H1 (cell line): ENCODE measurements at regions not wholly inside any gene's neighbourhood (a gene's known extent, or its start where the extent isn't known, plus 50 kb on each side); places are given as distances from the start of the nearest gene placed in this dataset.

ENCODE experiments used
- CTCF ChIA-PET: fragments of 300-600 bp; sonication (Branson Sonifier 250); formaldehyde crosslinking; loops from one replicate; lab custom pipeline; 2021; ENCODE audit not compliant: partially characterized antibody; lab: Charles Lee
- POLR2A ChIA-PET: fragments of 300-600 bp; sonication (Branson Sonifier 250); formaldehyde crosslinking; loops from one replicate; lab custom pipeline; 2021; ENCODE audit warnings: inconsistent platforms; ENCODE audit not compliant: partially characterized antibody; lab: Charles Lee
- DNase-seq, 2 experiments: peaks; one replicate each; pipeline versions ENCODE4 v3.0.0 to v3.0.0-alpha.2; 2010 to 2022; ENCODE audit warnings: low spot score in 2 of 2, low read depth in 1 of 2, mixed read lengths in 1 of 2
- FAIRE-seq: peaks from 2 replicates; lab custom pipeline; 2011; peaks lifted over from hg19 to GRCh38; lab: Jason Lieb, UNC
- H2AFZ ChIP-seq: 2 replicates; pipeline ENCODE4 v1.8.1; 2012; ENCODE audit warnings: low read length, inconsistent platforms
- H2AK5ac ChIP-seq: 2 replicates; pipeline ENCODE4 v1.6.1; 2013; ENCODE audit warnings: low read depth, low read length
- H2BK120ac ChIP-seq: replicated peaks from 2 replicates; pipeline ENCODE3; 2013; ENCODE audit warnings: low read depth, low read length, inconsistent platforms
- H2BK12ac ChIP-seq: 2 replicates; pipeline ENCODE4 v1.6.1; 2013; ENCODE audit warnings: low read depth, low read length
- H2BK15ac ChIP-seq: 2 replicates; pipeline ENCODE4 v1.6.1; 2013; ENCODE audit warnings: low read length
- H2BK20ac ChIP-seq: 2 replicates; pipeline ENCODE4 v1.6.1; 2013; ENCODE audit warnings: low read length
- H2BK5ac ChIP-seq: 2 replicates; pipeline ENCODE4 v1.6.1; 2013; ENCODE audit warnings: low read depth, low read length
- H3K14ac ChIP-seq: 2 replicates; pipeline ENCODE4 v1.6.1; 2013; ENCODE audit warnings: inconsistent platforms; ENCODE audit not compliant: insufficient read length
- H3K18ac ChIP-seq: 2 replicates; pipeline ENCODE4 v1.6.1; 2013; ENCODE audit warnings: low read length; ENCODE audit errors: extremely low read depth
- H3K23ac ChIP-seq: 2 replicates; pipeline ENCODE4 v1.6.1; 2013; ENCODE audit warnings: inconsistent platforms; ENCODE audit not compliant: insufficient read length
- H3K23me2 ChIP-seq: 2 replicates; pipeline ENCODE4 v1.6.1; 2013; ENCODE audit warnings: low read depth, low read length
- H3K27ac ChIP-seq: 2 replicates; pipeline ENCODE4 v1.6.1; 2011; ENCODE audit warnings: low read depth, low read length, inconsistent platforms
- H3K27me3 ChIP-seq, 4 experiments: replicated peaks in 1 of 4; 1 replicate in 1 of 4; 2 replicates in 3 of 4; pipeline versions ENCODE4 v1.6.1 to v1.8.1; 2011 to 2013; ENCODE audit warnings: low read length in 3 of 4, mild to moderate bottlenecking in 3 of 4, inconsistent platforms in 2 of 4, mixed read lengths in 2 of 4, moderate library complexity in 1 of 4; ENCODE audit not compliant: control insufficient read depth in 3 of 4, insufficient read depth in 3 of 4; ENCODE audit errors: extremely low read depth in 1 of 4
- H3K36me3 ChIP-seq, 4 experiments: 2 replicates each; pipeline versions ENCODE4 v1.6.1 to v1.8.1; 2011 to 2013; ENCODE audit warnings: mild to moderate bottlenecking in 4 of 4, low read length in 3 of 4, moderate library complexity in 2 of 4, control low read depth in 1 of 4, inconsistent platforms in 1 of 4; ENCODE audit not compliant: insufficient read depth in 4 of 4, control insufficient read depth in 2 of 4
- H3K4ac ChIP-seq: replicated peaks from 2 replicates; pipeline ENCODE3; 2013; ENCODE audit warnings: low read length, low read depth, mixed read lengths, inconsistent platforms; ENCODE audit not compliant: insufficient read length
- H3K4me1 ChIP-seq, 4 experiments: replicated peaks in 1 of 4; 1 replicate in 1 of 4; 2 replicates in 3 of 4; pipeline versions ENCODE4 v1.6.1 to v1.8.1; 2011 to 2013; ENCODE audit warnings: low read length in 3 of 4, inconsistent platforms in 2 of 4, mixed read lengths in 1 of 4; ENCODE audit not compliant: insufficient read depth in 4 of 4, control insufficient read depth in 3 of 4
- H3K4me2 ChIP-seq, 2 experiments: 2 replicates each; pipeline versions ENCODE4 v1.6.1 to v1.8.1; 2011 to 2013; ENCODE audit warnings: low read depth in 2 of 2, low read length in 2 of 2, control low read depth in 1 of 2, inconsistent platforms in 1 of 2, mild to moderate bottlenecking in 1 of 2; ENCODE audit not compliant: insufficient read depth in 1 of 2
- H3K4me3 ChIP-seq, 4 experiments: fragments of 200-600, 300-600 bp in 1 of 4; sonication (generic), shearing (Covaris generic), sonication (Bioruptor Twin) in 1 of 4; 2 replicates each; pipeline versions ENCODE4 v1.5.1 to v1.8.1; 2011 to 2016; ENCODE audit warnings: low read length in 4 of 4, low read depth in 3 of 4, control low read depth in 2 of 4, inconsistent platforms in 2 of 4, mild to moderate bottlenecking in 2 of 4, mixed read lengths in 1 of 4, moderate library complexity in 1 of 4; ENCODE audit not compliant: insufficient read depth in 2 of 4; ENCODE audit errors: extremely low read depth in 1 of 4
- H3K56ac ChIP-seq: replicated peaks from 2 replicates; pipeline ENCODE3; 2013; ENCODE audit warnings: low read depth, mild to moderate bottlenecking, mixed read lengths, low read length, inconsistent platforms; ENCODE audit not compliant: insufficient read length
- H3K79me1 ChIP-seq: 2 replicates; pipeline ENCODE4 v1.6.1; 2013; ENCODE audit warnings: low read depth, low read length, control low read depth
- H3K79me2 ChIP-seq, 2 experiments: 2 replicates each; pipeline versions ENCODE4 v1.6.1 to v1.8.1; 2012 to 2013; ENCODE audit warnings: low read length in 2 of 2, mild to moderate bottlenecking in 2 of 2, inconsistent platforms in 1 of 2; ENCODE audit not compliant: insufficient read depth in 2 of 2, control insufficient read depth in 1 of 2
- H3K9ac ChIP-seq, 4 experiments: replicated peaks in 1 of 4; 1 replicate in 1 of 4; 2 replicates in 3 of 4; pipeline versions ENCODE4 v1.6.1 to v1.8.1; 2011 to 2013; ENCODE audit warnings: low read depth in 3 of 4, low read length in 3 of 4, control low read depth in 2 of 4, mild to moderate bottlenecking in 2 of 4, moderate library complexity in 2 of 4, inconsistent platforms in 1 of 4; ENCODE audit errors: extremely low read depth in 1 of 4
- H3K9me3 ChIP-seq, 2 experiments: 2 replicates each; pipeline versions ENCODE4 v1.6.1 to v1.8.1; 2012 to 2013; ENCODE audit warnings: mild to moderate bottlenecking in 2 of 2, moderate library complexity in 2 of 2, control low read depth in 1 of 2, inconsistent platforms in 1 of 2, low read depth in 1 of 2, low read length in 1 of 2, mixed read lengths in 1 of 2; ENCODE audit not compliant: insufficient read depth in 2 of 2
- H4K20me1 ChIP-seq, 2 experiments: replicated peaks in 1 of 2; 2 replicates each; pipeline versions ENCODE3 to v1.8.1; 2011 to 2013; ENCODE audit warnings: inconsistent platforms in 2 of 2, low read length in 2 of 2, mild to moderate bottlenecking in 1 of 2; ENCODE audit not compliant: insufficient read depth in 2 of 2, control insufficient read depth in 1 of 2
- H4K5ac ChIP-seq: 2 replicates; pipeline ENCODE4 v1.6.1; 2013; ENCODE audit warnings: low read length, low read depth, mixed read lengths, inconsistent platforms; ENCODE audit not compliant: insufficient read length
- H4K8ac ChIP-seq: 2 replicates; pipeline ENCODE4 v1.8.0; 2013; ENCODE audit warnings: mild to moderate bottlenecking, moderate library complexity, low read length, inconsistent platforms; ENCODE audit not compliant: insufficient read depth; ENCODE audit errors: extremely low read depth
- H4K91ac ChIP-seq: replicated peaks from 2 replicates; pipeline ENCODE3; 2013; ENCODE audit warnings: low read length, mixed read lengths, inconsistent platforms; ENCODE audit not compliant: insufficient read length
- ATF3 ChIP-seq: IDR thresholded peaks from 2 replicates; pipeline ENCODE4 v1.6.1; 2011; ENCODE audit warnings: low read depth, mild to moderate bottlenecking, low read length; ENCODE audit not compliant: insufficient read depth
- BCL11A ChIP-seq, 2 experiments: IDR thresholded peaks; one replicate each; pipeline ENCODE4 v1.6.1; 2011; ENCODE audit warnings: low read depth in 2 of 2, low read length in 2 of 2, mild to moderate bottlenecking in 2 of 2
- SAP30 ChIP-seq: fragments of 300-600 bp; sonication (generic); IDR thresholded peaks from 2 replicates; pipeline ENCODE4 v1.7.1; 2012; ENCODE audit warnings: low read length, moderate library complexity, mild to moderate bottlenecking, inconsistent platforms; ENCODE audit not compliant: insufficient read depth, insufficient replicate concordance
- SIX5 ChIP-seq: IDR thresholded peaks from 2 replicates; pipeline ENCODE4 v1.6.1; 2011; ENCODE audit warnings: mild to moderate bottlenecking, low read depth, low read length
- SP2 ChIP-seq: IDR thresholded peaks from 2 replicates; pipeline ENCODE4 v1.6.1; 2012; ENCODE audit warnings: mild to moderate bottlenecking, low read length, inconsistent platforms
- SRF ChIP-seq: IDR thresholded peaks from 2 replicates; pipeline ENCODE4 v1.6.1; 2011; ENCODE audit warnings: mild to moderate bottlenecking, low read depth, low read length, moderate library complexity
- TAF7 ChIP-seq: optimal IDR thresholded peaks from 2 replicates; pipeline ENCODE3; 2011; ENCODE audit warnings: low read depth, mild to moderate bottlenecking, inconsistent platforms, low read length, moderate library complexity, borderline replicate concordance
- WGBS, 2 experiments: shearing (Covaris generic) in 1 of 2; methylation state at CpG; one replicate each; pipeline versions ENCODE4 v1.1.6 to v1.1.7; 2013 to 2015; ENCODE audit warnings: low lambda C conversion rate in 2 of 2, mixed read lengths in 2 of 2, inconsistent platforms in 1 of 2, low coverage in 1 of 2, missing lambda C conversion rate in 1 of 2; ENCODE audit not compliant: insufficient replicate concordance in 2 of 2, insufficient coverage in 1 of 2, insufficient read length in 1 of 2; ENCODE audit errors: extremely low coverage in 1 of 2, missing lambda C conversion rate in 1 of 2; 5-methylcytosine and 5-hydroxymethylcytosine counted together

GRCh38 chr12:40569626-40570179, 122.5 kb upstream of the CNTN1 start:
- no peak for DNase-seq
- H3K23ac ChIP-seq, result no peak overlapping the region
- no peak overlapping the region for H2AFZ ChIP-seq
- POLR2A ChIA-PET, result no interaction called here
- H3K4me1 ChIP-seq, result no peaks in the 10 kb centered on the region
- H3K4me3 ChIP-seq, result no peak overlapping the region
- H3K23me2 ChIP-seq, result no peaks in the 10 kb centered on the region
- no peak overlapping the region for H2AK5ac ChIP-seq
- CTCF ChIA-PET, result no interaction called here
- no peak overlapping the region for H4K91ac ChIP-seq
- no peaks in the 10 kb centered on the region for H3K27me3 ChIP-seq
- H3K56ac ChIP-seq, result no peak overlapping the region
- H3K14ac ChIP-seq, result no peak overlapping the region
- no peak for FAIRE-seq
- 76% methylated on average over 1 of the region's 1 CpG; no CpG with 5 or more reads in 1 of the 2 experiments for WGBS, 2 experiments
- H3K4me2 ChIP-seq, result no peak overlapping the region
- H4K8ac ChIP-seq, result no peak overlapping the region
- no peak overlapping the region for H3K27ac ChIP-seq
- no peak overlapping the region for H2BK20ac ChIP-seq
- H4K5ac ChIP-seq, result no peak overlapping the region
- H2BK15ac ChIP-seq, result no peak overlapping the region
- no peak overlapping the region for H2BK5ac ChIP-seq
- no peak overlapping the region for H2BK12ac ChIP-seq
- no peaks in the 10 kb centered on the region for H3K9me3 ChIP-seq
- H2BK120ac ChIP-seq, result no peak overlapping the region
- no peaks in the 10 kb centered on the region for H3K36me3 ChIP-seq
- no peaks in the 10 kb centered on the region for H3K79me2 ChIP-seq
- H3K4ac ChIP-seq, result no peak overlapping the region
- H4K20me1 ChIP-seq, result no peaks in the 10 kb centered on the region
- H3K79me1 ChIP-seq, result no peaks in the 10 kb centered on the region
- no peak overlapping the region for H3K18ac ChIP-seq
- no peak overlapping the region for H3K9ac ChIP-seq
- TF ChIP-seq ATF3, result no peak
- TF ChIP-seq SAP30, result no peak
- no peak for TF ChIP-seq BCL11A (IDR thresholded peaks at IDR 0.05; ENCODE audit: low read depth in 2 of 2, low read length in 2 of 2)
- TF ChIP-seq SRF, result no peak
- no peak for TF ChIP-seq SP2
- TF ChIP-seq TAF7, result no peak
- TF ChIP-seq SIX5, result no peak
